COLO829 (cell line): ENCODE measurements at regions not wholly inside any gene's neighbourhood (a gene's known extent, or its start where the extent isn't known, plus 50 kb on each side); places are given as distances from the start of the nearest gene placed in this dataset.

Experiments
- DNase-seq: peaks from one replicate; pipeline ENCODE4 v3.0.0; 2012; ENCODE audit warnings: low spot score

GRCh38 chr13:39283072-39283471 is 244.8 kb downstream of the NHLRC3 start:
- DNase-seq, result no peak

GRCh38 chr13:39284801-39285388 is 246.6 kb downstream of the NHLRC3 start:
- DNase-seq, result no peak
